WTC11 (cell line): ENCODE measurements at regions not wholly inside any gene's neighbourhood (a gene's known extent, or its start where the extent isn't known, plus 50 kb on each side); places are given as distances from the start of the nearest gene placed in this dataset.

Source experiments
- CTCF ChIP-seq: fragments of 200-600 bp; IDR thresholded peaks from 2 replicates; pipeline ENCODE4 v1.8.0; 2022; ENCODE audit warnings: antibody characterized with exemption
- FOXP1 ChIP-seq: sonication (generic); formaldehyde crosslinking; IDR thresholded peaks from 2 replicates; pipeline ENCODE4 v1.8.0; 2022; ENCODE audit warnings: missing genetic modification reagents, mild to moderate bottlenecking, moderate library complexity, borderline replicate concordance
- FOXP4 ChIP-seq: sonication (generic); formaldehyde crosslinking; IDR thresholded peaks from 2 replicates; pipeline ENCODE4 v1.8.0; 2022; ENCODE audit warnings: mild to moderate bottlenecking, missing genetic modification reagents
- KAT7 ChIP-seq: sonication (generic); formaldehyde crosslinking; IDR thresholded peaks from 2 replicates; pipeline ENCODE4 v1.8.1; 2023; ENCODE audit warnings: missing genetic modification reagents, mild to moderate bottlenecking, borderline replicate concordance
- MYBL2 ChIP-seq: sonication (generic); formaldehyde crosslinking; IDR thresholded peaks from 2 replicates; pipeline ENCODE4 v1.8.1; 2023; ENCODE audit warnings: mild to moderate bottlenecking, moderate library complexity, missing genetic modification reagents
- NFATC4 ChIP-seq: fragments of 250-450 bp; sonication (Bioruptor Pico); IDR thresholded peaks from 2 replicates; pipeline ENCODE4 v1.9.0; 2021; ENCODE audit warnings: mild to moderate bottlenecking
- SMAD3 ChIP-seq: sonication (generic); formaldehyde crosslinking; IDR thresholded peaks from 2 replicates; pipeline ENCODE4 v1.8.0; 2022; ENCODE audit warnings: missing genetic modification reagents, mild to moderate bottlenecking, borderline replicate concordance
- TEAD4 ChIP-seq: sonication (generic); formaldehyde crosslinking; IDR thresholded peaks from 2 replicates; pipeline ENCODE4 v1.8.0; 2022; ENCODE audit warnings: mild to moderate bottlenecking, missing genetic modification reagents
- ZNF416 ChIP-seq: fragments of 250-450 bp; sonication (Bioruptor Pico); IDR thresholded peaks from 2 replicates; pipeline ENCODE4 v1.9.0; 2021; ENCODE audit warnings: mild to moderate bottlenecking, inconsistent platforms
- TF ChIP-seq, protein P1 (sequence below): sonication (generic); formaldehyde crosslinking; IDR thresholded peaks from 2 replicates; pipeline ENCODE4 v1.8.0; 2022; ENCODE audit warnings: mild to moderate bottlenecking, missing genetic modification reagents

DNA sequence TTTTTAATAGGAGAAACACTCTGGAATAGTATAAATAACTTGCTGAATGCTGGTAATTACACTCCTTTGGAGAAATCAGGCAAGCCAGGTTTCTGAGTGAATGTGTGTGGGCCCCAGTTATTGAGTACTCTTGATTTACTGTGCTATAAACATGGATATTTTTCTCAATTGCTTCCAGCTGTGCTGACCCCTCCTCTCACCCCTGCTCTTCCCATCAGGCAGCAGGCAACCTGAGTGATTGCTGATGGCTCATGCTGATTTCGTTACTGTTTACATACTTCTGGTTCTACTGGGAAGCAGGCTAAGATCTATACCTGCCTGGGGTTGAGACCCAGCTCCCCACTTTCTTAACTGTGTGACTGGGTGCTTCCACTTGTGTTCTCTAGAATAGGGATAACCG is 68.5 kb downstream of the DHCR7 start:
- TF ChIP-seq, protein P1, sequence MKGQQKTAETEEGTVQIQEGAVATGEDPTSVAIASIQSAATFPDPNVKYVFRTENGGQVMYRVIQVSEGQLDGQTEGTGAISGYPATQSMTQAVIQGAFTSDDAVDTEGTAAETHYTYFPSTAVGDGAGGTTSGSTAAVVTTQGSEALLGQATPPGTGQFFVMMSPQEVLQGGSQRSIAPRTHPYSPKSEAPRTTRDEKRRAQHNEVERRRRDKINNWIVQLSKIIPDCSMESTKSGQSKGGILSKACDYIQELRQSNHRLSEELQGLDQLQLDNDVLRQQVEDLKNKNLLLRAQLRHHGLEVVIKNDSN (CRISPR knock-in tag) = no peak
- TF ChIP-seq ZNF416 (CRISPR knock-in tag) (no peak), FOXP4 (CRISPR knock-in tag) (no peak), CTCF (no peak), MYBL2 (CRISPR knock-in tag) (no peak), SMAD3 (no peak), NFATC4 (CRISPR knock-in tag) (no peak), KAT7 (CRISPR knock-in tag) (no peak), FOXP1 (CRISPR knock-in tag) (no peak), TEAD4 (CRISPR knock-in tag) (no peak)
